HG03135 (cell line): ENCODE measurements at regions not wholly inside any gene's neighbourhood (a gene's known extent, or its start where the extent isn't known, plus 50 kb on each side); places are given as distances from the start of the nearest gene placed in this dataset.

ENCODE experiments used
- ATAC-seq: cut with Tn5 transposase; IDR thresholded peaks from one replicate; pipeline ENCODE4 v1.9.1; 2021; ENCODE audit warnings: mild to moderate bottlenecking, moderate library complexity; ENCODE audit not compliant: unreplicated experiment

DNA sequence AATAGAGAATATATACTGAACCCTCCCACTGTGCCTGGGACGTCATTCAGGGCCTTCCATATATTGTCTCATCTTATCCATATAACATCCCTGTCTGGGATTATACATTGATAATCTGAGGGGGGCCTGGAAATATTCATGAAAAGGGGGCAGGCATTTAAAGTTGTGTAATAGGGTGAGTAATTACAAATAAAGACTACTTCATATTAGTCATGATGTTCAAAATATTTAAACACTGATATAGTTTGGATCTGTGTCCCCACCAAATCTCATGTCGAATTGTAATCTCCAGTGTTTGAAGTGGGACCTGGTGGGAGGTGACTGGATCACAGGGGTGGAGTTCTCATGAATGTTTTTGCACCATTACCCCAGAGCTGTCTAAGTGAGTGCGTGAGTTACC lies 97.8 kb downstream of the AQP9 start:
- no peak for ATAC-seq

DNA sequence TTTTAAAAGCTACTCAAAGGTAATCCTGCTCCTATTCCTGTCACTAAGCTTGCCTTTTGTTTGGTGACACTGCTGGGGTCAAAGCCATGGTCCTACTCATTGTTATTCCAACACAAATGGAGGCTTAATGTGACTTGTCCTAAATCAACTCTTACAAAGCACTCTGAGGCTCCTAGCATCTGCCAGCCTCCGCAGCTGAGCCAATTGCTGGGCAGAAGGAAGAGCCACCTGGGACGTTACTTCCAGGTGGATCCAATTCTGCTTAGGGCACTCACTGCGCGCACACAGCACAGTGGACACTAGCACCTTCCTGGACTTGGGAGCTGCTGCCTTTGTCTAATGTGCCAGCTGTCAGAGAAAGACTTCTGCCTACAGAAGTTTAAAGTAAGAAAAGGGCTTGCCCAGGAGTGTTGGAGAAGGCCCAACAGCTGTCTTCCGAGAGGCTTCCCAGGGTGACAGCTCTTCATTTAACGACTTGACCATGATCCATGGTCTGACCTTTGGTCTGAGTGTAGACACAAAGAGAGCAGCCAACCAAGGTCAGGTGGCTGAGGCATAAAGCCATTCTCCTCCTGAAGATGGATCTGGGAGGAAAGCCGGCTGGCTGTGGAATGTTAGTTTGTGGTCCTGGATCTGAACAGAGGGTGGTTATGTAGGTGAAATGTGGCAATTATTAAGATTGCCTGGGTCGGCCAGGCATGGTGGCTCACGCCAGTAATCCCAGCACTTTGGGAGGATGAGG lies 102.2 kb downstream of the AQP9 start:
- ATAC-seq, result no peak

DNA sequence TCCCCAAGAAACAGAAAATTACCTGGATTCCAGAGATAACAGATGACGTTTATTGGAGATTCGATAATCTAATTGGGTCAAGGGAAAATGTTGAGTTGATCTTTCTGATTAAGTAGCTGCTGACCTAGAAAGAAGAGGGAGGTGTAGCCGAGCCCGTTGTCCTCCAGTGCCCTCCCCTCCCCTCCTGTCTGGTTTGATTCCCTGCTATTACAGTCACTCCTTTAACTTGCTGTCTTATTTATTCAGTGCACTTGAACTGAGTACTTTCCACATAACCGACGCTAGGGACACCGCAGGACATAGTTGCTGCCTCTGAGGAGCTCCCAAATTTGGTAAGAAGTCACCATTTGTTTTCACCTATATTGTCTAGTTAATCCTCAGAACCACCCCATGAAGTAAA lies 103.7 kb downstream of the AQP9 start:
- no peak for ATAC-seq

DNA sequence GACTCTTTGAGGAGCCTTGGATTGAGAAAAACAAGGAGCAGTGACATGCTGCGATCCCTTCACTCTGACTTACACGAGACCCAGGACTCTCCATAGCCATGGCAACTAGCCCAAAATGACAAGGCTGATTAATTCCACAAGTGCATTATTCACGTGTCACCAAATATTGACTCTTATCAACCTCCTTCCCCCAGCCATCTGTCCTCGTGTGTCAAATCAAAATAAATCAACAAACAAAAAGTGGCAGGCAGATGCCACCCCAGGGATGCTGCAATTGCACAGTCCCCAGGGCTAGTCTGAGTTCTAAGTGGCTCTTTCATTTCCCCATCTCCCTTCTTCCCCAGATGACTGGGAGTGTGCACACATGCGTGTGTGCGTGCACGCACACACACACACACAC lies 104.9 kb downstream of the AQP9 start:
- ATAC-seq, result no peak

DNA sequence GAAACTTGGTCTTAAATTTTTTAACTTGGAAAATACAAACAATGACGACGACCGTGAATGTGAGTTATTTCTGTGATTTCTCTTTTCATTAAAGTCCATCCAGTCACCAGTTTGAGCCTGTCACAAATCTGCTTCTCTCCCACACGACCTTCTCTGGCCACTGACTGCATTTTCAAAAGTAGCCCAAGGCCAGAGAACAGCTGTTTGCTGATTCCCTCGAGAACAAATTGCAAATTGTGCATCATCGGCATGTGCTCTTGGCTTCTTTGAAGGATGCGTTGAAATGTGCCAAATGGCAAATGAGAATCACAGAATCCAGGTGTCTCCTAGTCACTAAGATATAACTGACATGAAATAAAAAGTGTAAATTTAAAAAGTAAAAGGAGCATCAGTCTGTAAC lies 106.4 kb downstream of the AQP9 start:
- ATAC-seq, result no peak

DNA sequence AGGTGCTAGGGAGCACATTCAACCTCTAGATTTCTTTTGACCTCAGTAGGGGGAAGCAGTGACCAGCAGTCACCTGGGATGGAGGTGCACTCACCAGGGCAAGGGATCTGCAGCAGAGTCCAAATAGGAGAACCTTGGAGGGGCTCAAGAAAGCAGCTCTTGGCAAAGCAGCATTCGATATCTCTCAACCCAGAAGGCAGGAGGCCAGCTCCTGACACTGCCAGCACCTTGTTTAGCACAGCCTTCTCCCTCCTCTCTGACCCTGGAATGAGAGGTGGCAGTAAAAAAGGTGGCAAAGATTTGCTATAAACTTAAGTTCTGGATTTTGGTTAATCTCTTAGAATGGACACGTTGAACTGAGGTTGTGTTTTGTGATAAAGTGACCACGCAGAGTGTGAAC lies 107.9 kb downstream of the AQP9 start:
- ATAC-seq, result no peak

DNA sequence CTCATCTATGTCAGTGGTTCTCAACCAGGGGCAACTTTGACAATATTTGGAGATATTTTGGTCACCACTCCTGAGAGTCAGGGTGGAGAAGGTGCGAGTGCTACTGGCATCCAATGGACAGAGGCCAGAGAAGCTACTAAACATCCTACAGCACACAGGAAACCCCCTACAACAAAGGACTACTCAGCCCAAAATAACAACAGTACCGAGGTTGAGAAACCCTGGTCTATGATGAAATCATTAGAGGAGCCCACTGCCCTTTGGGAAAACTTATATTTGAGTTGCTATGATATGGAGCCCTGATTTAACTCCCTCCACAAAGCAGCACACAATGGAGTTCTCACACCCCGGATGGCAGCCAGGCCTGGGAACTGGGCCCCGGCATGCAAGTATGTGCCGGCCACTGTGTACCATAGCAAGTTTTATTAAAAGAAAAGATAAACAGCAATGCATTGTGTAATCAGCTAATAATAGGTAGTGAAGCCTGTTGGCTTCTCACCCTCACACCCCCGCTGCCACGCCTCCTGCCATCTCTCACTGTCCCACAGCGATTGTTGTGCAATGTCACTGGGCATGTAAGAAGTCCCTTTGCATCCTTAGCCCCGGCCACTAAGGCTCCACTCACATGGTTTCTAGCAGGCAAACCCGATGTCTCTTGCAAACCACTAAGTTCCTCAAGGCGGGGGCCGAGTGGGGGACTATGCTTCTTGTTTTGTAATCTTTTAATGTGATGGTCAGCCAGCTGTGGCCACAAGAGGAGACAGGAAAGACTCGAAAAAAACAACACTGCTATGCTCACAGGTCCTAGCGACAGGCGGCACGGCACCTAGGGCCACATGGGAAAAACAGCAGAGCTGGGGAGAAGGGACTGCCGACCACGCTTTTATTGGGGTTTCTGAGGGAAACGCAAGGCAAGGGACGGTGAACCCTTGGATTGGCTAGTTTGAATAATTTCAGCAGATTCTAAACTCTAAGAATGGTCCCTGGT lies 110.0 kb downstream of the AQP9 start:
- no peak for ATAC-seq

DNA sequence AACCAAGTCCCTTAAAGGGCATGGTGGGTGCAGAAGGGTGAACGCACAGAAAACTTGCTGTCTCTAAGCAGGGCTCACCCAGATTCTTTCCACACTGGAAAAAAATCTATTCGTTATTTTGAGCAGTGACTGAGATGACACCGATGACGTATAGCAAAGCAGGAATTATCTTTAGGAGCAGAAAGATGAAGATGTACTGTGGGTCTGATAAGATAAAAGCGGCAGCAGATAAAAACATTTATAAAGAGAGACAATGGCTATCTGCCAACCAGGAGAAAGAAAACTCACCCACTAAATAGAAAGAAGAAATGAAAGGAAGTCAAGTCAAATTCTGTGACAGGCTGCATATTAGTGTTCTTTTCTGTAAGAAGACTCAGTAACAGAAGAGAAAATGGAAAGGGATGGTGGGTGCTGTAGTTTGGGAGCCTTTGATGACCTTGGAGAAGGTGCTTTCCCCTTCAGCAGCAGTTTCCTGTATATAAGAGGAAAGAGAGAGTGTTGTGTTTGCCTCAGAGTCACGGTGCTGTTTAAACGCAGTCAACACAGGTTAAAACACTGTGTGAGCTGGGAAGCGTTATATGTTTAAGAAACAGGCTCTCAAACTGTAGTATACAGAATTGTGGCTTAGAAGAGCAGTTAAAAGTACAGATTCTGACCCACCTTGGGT lies 111.6 kb downstream of the AQP9 start:
- no peak for ATAC-seq

DNA sequence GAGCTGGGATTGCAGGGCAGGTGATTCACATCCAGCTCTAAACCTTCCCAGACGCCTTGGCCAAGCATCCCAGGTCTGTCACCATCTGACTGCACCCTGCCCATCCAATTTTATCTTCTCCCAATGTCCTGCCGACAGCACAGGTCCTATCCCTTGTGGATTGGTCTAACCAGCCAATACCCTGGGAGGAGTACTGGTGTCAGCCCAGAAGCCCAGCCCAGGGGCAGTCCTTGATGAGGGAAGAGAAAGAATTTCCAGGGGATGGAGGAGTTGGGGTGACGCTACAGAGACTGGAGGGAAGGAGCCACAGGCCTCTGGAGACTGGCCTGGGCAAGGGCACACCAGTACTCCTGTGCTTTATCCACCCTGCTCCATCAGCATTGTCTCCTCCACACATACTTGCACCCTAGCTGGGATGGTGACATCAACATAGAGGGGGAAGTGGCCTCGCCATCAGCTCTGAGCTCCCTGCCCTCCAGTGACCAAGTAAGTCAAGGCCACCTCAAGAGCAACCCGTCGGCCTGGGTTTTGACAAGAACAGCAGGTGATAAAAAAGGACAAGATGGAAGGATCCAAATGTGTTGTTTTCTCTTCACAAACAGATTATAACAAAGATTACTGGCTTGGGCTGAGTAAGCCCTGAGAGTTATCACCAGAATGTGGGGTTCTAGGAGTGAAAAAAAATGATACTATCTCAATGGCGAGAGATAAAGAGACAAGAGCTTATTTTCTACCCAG lies 114.6 kb downstream of the AQP9 start:
- ATAC-seq, result no peak

DNA sequence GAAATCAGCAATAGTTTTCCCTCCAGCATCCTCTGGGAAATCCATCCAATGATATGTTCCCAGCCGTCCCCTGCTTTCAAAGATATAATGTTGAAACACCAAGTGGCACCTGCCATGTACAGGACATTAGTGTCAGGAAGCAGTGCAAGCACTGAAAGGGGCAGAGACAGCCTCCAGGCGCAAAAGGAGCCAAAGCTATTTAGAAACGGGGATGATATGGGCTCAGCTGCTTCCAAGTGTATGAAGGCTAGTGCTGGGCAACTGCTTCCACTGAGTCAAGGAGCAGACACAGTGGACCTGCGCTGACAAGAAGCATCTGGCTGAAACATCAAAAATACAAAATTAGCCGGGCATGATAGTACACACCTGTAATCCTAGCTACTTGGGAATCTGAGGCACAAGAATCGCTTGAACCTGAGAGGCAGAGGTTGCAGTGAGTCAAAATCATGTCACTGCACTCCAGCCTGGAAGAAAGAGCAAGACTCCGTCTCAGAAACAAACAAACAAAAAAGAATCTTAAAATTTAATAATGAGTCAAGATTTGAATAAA lies 119.7 kb downstream of the AQP9 start:
- ATAC-seq, result no peak

DNA sequence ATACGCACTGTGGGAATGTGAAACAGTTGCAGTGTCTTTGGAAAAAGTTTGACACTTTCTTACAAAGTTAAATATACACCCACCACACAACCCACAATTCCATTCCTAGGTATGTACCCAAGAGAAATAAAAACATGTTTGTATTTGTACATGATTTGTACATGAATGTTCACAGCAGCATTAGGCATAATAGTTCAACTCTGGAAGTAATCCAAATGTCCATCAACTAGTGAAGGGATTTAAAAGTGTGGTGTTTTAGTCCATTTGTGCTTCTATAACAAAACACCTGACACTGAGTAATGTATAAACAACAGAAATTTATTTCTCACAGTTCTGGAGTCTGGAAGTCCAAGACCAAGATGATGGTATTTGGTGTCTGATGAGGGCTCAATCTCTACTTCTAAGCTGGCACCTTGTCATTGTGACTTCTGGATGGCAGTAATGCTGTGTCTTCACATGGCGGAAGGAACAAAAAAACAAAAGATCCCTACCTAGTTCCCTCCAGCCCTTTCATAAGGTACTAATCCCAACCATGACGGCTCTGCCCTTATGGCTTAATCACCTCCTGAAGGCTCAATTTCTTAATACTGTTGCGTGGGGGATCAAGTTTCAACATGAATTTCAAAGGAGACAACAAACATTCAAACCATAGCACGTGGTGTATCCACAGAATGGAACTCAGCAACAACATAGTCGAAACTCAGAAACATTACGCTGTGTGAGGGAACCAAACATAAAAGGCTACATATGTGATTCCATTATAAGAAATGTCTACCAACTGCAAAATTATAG lies 120.5 kb downstream of the AQP9 start:
- ATAC-seq, result no peak

DNA sequence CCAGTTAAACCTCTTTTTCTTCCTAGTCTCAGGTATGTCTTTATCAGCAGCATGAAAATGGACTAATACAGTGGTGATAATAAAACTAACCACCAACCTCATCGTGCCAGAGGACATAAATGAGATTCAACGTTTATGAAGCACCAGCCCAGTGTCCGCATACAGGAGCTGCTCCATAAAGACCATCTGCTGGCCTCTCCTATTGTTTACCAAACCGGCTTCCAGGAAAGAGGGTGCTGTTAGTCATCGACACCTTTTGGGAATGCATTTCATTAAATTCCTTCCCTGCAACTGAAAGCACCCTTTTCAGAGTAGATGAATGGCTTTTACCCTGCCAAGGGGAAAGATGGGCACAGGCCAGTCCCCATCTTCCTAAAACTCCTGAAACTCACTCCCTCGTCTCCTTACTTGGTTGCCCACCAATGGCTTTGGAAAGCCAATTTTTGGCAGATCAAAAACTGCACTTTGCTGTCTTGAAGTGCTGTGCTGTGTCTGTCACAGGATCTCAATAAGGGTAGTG lies 122.1 kb downstream of the AQP9 start:
- no peak for ATAC-seq

DNA sequence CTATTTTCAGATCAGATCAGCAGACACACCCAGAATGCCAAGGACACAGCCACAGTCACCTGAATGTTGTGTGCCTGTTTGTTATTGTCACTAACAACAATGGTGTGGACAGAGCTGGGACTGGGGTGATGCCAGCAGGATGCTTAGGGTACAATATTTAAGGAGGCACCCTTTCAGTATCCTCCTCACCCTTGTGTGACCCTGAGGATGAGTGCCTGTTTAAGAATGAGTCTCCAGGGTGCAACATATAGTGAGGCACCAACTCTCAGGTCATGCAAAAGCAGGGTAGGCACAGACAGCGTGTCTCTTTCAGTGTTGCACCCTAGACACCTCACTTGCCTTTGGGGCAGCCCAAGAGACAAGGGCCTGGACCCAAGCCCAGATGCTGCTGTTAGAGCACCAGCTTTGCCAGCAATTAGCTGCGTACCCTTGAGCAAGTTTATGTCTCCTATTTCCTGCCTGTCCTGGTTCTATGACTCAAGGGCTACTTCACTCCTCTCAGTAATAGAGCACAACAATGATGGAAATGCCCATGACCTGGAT lies 122.6 kb downstream of the AQP9 start:
- no peak for ATAC-seq

DNA sequence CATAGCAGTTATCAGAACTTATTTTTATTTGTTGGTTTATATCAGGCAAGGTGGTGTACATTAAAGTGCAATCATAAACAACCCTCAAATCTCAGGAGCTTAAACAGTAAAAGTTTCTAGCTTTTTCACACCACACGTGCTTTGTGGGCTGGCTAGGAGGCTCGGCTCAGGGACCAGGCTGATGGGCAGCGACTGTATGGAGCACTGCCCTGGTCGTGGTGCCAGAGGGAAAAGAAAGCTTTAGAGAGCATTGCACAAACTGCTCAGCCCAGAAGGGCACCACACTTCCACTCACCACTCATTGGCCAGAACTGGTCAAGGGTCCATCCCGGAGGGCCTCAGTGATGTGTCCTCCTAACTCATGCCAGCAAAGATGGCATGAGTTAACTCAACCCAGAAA lies 123.2 kb downstream of the AQP9 start:
- no peak for ATAC-seq

DNA sequence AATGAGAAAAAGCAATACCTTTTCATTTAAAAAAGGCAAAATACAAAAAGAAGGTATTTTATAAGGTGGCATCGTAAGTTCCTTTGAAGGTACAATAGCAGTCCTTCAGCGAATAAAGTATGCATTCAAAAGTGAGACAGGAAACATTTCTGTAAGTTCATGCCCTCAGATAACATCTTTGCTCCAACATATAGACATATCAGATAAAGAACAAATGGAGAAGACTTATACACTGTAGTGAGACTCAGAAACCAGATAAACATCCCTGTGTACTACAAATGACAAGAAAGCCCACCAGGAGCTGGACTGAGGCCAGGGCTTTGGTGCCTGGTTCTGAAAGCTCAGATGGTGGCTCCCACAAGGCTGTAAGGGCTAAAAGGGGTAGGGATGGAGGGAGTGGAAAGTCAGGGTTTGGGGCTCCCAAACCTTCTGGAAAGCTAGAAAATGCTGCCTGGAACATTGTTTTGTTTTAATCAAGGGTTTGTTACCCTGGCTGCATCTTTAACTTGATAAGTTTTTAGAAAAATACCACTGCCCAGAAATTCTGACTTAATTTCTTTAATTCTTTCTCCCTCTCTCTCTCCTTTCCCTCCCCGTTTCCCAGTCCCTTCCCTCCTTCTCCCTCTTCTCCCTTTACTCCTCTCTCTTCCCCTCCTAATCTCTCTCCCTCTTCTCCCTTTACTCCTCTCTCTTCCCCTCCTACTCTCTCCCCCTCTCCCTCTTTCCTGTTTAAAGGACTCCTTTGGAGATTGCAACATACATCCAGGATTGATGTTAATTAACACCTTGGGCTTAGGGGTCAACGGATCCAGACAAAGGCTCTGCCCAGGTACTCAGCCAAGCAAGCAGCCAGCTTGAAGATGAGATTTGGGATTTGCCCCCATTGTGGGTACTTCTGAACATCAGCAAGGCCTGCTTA lies 126.1 kb downstream of the AQP9 start:
- no peak for ATAC-seq

DNA sequence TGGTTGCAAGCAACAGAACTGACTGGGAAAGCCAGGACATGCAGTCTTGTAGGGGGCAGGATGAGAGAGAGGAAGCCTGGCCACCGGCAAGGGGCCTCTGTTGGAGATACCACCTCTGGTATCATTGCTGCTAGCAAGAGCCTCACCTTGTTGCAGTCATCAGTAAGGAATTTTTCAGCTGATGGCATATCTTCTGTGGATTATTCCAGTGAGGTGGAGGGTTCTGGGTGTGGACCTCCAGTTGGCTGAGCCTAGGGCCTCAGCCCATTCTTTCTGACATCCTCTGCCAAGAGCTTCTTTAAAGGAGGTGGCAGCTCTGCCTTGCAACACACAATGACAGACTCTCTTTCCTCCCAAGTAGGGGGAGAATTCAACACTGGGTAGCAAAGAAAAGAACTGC lies 128.9 kb downstream of the AQP9 start:
- ATAC-seq, result no peak

DNA sequence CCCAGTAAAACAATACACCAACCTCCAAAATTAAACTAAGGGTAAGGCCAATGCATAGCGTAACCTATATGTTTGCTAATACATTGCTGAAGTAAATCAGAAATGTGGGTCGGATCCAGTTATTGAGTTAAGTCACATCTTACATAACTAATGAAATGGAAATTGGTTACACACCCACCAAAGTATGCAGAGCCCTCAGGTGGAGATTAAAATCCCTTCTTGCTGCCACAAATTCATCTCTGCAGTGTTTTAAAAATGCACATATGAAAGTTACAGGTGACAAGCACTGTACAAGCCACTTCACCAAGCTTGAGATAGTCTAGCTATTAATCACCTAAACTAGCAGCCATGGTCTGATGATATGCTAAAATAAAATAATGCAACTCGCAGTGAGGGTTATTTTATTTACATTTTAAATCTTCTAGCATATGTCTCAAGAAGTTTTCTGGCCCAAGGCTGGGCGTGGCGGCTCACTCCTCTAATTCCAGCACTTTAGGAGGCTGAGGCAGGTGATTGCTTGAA lies 130.6 kb downstream of the AQP9 start:
- no peak for ATAC-seq
